Amniotic epithelial cell (primary cell): ENCODE measurements at regions not wholly inside any gene's neighbourhood (a gene's known extent, or its start where the extent isn't known, plus 50 kb on each side); places are given as distances from the start of the nearest gene placed in this dataset.

Experiments used
- DNase-seq: peaks from one replicate; pipeline ENCODE4 v3.0.0-alpha.2; 2010; ENCODE audit warnings: low read depth

DNA sequence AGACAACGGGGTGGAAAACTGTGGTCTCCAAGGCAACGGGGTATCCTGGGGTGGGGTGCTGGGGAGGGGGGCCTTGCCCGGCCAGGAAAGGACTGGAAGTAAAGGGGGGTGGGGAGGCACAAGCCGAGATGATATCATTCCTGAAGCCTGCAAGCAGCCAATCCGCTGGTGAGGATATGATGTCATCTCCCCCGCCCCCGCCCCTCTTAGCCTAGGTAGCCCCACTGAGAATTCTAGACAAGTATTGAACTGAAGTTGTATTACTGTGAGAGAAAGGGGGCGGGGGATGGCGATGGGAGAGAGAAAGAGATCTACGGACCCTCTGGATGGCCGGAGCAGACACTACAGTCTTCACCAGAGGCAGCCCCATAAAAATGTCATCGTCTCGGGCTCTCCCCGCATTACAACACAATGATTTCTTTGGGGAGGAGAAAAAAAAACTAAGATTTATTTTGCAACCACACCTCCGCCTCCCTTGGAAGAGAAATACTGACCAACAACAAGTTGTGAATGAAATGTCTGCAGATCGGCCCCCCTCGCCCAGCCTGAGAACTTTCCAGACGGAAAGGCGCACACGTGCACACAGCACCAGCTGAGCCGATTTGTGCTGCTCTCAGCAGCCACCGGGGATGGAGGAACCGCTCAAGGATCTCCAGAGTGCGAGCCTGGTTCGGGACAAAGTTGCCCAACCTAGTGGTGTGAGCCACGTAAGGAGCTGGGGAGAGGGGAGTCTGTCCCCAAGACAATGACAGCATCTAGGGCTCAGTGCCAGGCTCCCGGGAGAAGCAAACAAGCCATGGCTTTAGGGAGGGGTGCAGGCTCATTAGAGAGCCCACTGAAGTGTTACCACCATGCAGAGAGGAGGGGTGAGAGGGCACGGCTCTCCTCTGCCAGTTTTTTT lies 222.1 kb downstream of the SOX9 start:
- no peak for DNase-seq

DNA sequence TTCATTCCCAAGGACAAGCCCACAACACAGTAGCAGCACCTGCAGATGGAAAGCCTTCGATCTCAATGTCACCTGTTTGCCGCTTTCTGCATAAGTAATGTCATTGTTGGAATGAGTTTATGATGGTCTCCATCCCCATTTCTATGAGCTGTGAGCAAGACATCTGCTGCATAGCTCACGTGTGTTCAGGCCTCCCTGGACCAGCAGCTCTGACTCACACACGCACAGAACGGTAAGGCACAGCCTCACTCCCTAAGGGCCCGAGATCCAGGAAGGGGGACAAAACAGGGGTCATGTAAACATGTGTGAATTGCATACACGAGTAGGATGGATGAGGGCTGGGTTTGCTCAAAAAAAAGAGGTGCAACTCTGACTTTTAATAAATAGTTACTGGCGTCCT lies 223.1 kb downstream of the SOX9 start:
- DNase-seq = no peak

- peak; percentile 19 for DNase-seq
Observed at GRCh38 chr17:72344613-72345012, 223.8 kb downstream of the SOX9 start.

DNA sequence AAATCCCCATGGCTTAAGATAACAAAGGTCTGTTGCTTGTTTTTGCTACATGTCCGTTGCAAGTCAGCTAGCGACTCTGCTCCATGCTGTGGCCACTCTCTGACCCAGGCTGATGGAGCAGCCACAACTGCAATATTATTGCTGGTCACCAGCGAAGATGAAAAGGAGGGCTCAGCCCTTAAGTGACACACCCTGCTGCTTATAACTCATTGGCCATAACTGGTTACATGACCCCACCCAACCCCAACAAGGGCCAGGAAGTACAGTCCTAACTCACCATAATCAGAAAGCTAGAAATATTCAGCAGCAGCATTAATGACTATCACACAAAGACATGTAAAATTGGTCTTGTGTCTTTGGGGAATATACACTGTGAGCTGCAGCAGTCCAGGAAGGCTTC lies 224.3 kb downstream of the SOX9 start:
- no peak for DNase-seq

- DNase-seq = no peak
Observed at GRCh38 chr17:72345536-72345935, 224.7 kb downstream of the SOX9 start.

DNA sequence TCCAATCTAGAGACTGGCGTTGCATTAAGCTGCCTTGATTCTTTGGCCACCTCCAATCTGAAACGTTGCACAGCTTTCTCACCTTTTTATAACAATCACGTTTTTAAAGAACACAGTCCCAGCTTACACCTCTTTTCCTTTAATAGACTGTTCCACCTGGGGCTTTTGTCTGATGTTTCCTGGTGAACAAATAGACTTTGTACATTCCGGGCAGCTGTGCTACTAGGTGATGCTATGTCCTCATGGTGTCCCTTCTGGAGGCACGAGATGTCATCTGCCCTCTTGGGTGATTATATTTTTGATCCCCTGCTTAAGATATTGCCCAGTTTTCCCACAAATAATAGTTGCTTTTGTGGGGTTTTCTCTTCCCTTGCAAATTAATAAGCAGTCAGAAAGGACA lies 225.5 kb downstream of the SOX9 start:
- DNase-seq = no peak

- DNase-seq = no peak
Observed at GRCh38 chr17:72349011-72349410, 228.2 kb downstream of the SOX9 start.

DNA sequence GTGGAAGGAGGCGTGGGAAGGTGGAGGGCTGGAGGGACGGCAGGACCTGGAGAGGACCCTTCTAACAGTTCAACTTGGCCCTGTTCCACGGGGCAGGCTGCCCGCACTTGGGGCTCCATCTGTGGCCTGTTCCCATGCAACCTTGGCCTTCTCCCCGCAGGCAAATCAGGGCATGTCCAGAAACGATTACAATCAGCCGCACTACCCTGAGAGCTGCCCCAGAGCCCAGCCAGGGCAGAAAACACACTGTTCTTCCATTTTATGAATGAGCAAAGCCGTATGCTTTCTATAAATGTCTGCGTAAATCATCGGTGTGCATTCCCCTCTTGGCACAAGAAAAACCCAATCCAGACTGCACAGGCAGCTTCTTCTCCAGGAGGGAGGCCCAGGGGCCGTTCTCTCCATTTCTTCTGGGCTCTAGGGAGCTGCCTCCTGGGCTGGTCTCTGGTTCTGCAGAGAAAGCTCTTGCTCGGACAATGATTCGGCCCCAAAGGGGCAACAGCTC lies 228.7 kb downstream of the SOX9 start:
- DNase-seq = peak; percentile 41

GRCh38 chr17:72350073-72350472 lies 229.3 kb downstream of the SOX9 start:
- DNase-seq = no peak

DNA sequence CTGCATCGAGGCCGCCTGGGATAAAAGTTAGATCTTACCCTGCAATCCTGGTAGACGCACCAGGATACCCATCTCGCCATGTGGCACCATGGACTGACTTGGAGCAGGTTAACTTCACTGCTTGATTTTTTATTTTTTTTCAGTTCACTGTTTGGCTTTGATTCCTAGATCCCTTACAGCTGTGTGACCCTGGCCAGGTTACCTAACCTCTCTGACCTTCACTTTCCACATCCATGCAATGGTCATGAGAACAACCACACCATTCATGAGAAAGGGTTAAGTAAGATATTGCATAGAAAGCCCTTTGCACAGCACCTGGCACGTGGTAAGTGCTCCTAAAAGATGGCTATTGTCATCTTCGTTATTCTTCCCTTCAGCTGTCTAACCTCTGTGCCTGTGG lies 230.5 kb downstream of the SOX9 start:
- DNase-seq = no peak

DNA sequence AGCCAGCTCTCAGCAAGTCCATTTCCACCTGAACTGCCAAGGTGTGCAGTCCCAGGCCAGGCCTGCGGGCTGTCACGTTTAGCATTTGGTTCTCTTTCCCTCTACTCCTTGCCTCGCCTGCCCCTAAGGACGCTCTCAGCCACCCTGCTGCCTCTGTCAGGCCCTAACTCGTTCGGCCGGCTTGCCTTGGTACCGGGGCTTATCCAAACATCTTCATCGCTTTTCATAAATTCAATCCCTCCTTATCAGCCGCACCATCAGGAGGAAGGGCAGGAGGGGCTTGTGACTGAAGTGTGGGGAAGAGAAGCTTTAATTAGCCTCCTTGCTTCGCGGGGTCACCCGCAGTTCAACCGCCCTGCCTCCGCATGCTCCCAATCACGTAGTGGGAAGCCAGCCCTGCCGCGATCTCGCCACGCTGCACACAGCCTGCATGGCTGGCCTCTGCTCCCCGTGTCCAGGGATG lies 231.1 kb downstream of the SOX9 start:
- no peak for DNase-seq

- no peak for DNase-seq
Observed at GRCh38 chr17:72353502-72353901, 232.7 kb downstream of the SOX9 start.

GRCh38 chr17:72354071-72354470 lies 233.3 kb downstream of the SOX9 start:
- no peak for DNase-seq

DNA sequence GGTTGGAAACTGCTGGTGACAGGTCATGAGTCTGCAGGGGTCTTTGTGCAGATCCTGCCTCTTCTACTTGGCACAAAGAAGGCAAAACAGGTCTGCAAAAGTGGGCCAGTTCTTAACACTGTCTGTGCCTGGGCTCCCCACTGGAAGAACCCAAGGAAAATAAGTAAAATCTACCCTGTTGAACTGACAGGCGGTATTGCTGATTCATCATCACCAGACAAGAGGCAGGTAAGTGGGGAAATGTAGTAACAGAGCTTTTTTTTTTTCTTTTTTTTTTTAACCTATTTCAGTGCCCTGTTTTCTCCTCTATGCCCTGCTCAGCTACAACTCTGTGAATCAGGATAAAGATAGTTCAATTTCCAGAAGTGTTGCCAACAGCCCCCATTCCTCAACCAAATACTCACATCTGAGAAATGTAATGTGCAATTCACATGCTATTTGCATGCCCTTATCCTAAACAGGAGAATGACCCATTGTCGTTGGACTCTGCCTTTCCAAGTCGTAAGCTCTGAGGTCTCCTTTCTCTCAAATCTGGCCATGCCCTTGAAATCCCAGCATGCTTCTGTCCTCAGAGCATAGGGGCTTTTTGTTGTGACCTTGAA lies 237.0 kb downstream of the SOX9 start:
- DNase-seq = no peak

DNA sequence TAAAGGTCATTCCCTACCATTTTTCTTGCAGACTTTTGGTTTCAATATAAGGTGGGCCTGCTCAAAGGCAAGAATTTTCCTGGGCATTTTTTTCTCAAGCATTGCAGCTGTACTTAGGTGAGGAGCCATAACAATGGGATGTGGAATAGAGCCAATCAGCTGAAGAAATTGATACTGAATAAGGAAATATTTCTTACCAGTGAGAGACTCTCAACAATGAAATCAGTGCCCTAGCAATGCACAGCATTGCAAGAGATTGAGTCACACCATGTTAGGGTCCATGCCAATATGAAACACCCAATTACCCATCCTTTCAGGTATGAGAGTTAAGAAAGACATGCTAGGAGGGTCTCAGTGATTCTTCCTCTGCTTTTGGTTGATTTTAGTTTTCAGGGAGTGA lies 237.6 kb downstream of the SOX9 start:
- peak; percentile 44 for DNase-seq

GRCh38 chr17:72359274-72359673 lies 238.5 kb downstream of the SOX9 start:
- no peak for DNase-seq

- DNase-seq = no peak
Observed at GRCh38 chr17:72359811-72360210, 239.0 kb downstream of the SOX9 start.

DNA sequence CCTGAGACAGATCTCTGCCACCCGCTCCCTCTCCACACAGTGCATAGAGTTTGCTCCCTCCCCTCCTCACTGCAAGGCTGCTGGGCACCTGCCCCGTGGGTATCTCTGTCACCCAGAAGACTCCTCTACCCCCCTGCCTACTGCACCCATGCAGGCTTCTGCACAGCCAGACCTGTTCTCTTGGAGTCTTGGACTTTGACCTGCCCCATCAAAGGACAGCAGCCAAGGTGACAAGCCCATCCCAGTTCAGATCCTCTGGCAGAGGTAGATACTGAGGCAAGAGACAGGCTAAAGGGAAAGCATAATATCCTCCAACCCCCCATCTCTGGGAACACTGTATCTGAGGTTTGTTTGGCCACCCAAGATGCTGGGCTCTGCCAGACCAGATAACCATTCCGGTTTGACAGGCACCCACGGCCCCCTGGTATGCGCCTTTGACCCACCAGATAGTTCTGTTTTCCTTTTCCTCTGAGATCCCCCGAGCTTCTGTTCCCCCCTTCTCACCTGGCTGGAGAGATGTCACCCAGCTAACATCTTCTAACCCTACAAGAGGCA lies 239.6 kb downstream of the SOX9 start:
- DNase-seq = no peak

- DNase-seq = no peak
Observed at GRCh38 chr17:72361892-72362291, 241.1 kb downstream of the SOX9 start.

DNA sequence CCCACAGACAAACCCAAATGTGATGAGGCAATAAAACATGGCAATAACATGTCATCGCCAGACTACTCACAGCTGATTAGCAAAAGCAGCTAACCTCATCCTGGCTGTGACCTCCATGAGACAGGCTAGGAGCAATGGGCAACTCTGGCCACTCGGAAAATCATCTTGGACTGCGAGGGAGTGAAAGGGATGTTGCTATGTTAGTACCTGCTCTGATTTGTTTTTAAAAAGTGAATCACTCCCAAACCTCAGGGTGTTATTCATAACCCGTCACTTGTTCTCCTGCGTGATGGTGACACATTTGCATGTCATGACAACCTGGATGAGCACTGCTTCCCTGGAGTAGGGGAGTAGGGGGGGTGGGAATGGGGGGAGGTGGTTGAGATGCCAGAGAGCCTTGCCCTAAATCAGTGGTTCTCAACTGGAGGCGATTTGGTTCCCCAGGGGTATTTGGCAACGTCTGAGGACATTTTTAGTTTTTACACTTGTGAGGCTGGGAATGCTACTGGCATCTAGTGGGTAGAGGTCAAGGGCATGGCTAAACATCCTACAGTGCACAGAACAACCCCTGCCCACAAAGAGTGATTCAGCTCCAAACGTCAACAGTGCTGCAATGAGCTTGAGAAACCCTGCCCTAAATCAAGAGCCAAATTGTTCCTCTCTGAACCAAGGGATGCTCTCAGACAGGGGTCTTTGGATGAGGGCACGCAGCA lies 241.7 kb downstream of the SOX9 start:
- peak; percentile 83 for DNase-seq

- DNase-seq = no peak
Observed at GRCh38 chr17:72363089-72363610, 242.3 kb downstream of the SOX9 start.

DNA sequence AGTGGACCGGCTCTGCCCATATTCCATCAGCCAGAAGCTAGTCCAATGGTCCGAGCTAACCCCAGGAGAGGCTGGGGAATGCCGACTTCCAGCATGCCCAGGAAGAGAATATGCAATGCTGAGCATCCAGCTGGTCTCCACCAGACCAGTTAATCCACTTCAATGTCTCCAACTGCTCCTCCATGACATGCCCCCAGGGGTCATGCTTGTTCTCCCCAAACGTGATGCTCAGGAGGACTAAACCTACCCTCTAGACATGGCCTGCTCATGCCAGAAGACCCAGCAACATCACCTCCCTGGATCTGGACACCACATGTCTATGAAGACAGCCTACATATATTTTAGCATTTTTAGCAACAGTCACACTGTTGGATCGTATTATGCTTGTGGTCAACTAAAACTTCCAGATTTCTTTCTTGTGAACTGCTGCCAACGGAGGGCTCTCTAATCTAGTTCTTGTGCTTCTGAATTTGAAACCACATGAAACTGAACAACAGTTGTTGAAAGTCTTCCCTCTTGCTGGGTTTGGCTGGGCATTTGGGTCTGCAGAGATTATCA lies 245.1 kb downstream of the SOX9 start:
- DNase-seq = no peak
